GM19397 (cell line): ENCODE measurements at regions not wholly inside any gene's neighbourhood (a gene's known extent, or its start where the extent isn't known, plus 50 kb on each side); places are given as distances from the start of the nearest gene placed in this dataset.

Source experiments
- ATAC-seq: cut with Tn5 transposase; IDR thresholded peaks from one replicate; pipeline ENCODE4 v1.9.1; 2021; ENCODE audit warnings: mild to moderate bottlenecking, moderate library complexity; ENCODE audit not compliant: unreplicated experiment

DNA sequence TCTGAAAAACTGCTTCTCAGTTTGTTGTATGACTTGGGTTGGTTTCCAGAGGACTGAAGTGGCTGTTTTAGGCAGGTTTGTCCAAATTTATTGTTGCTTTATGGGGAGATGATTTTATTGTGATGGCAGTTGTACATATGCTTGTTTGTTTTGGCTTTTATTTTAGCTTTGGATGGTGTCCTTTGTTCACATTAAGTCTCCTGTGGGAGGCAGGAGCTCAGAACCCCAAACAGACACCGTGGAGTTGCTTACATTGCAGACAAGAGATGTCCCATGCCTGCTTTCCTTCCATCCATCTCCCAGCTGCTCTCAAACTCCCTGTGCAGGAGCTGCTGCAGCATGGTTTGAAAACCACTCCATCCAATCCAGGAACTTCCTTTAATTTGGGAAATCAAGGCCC lies 414.7 kb downstream of the LPIN1 start:
- no peak for ATAC-seq

DNA sequence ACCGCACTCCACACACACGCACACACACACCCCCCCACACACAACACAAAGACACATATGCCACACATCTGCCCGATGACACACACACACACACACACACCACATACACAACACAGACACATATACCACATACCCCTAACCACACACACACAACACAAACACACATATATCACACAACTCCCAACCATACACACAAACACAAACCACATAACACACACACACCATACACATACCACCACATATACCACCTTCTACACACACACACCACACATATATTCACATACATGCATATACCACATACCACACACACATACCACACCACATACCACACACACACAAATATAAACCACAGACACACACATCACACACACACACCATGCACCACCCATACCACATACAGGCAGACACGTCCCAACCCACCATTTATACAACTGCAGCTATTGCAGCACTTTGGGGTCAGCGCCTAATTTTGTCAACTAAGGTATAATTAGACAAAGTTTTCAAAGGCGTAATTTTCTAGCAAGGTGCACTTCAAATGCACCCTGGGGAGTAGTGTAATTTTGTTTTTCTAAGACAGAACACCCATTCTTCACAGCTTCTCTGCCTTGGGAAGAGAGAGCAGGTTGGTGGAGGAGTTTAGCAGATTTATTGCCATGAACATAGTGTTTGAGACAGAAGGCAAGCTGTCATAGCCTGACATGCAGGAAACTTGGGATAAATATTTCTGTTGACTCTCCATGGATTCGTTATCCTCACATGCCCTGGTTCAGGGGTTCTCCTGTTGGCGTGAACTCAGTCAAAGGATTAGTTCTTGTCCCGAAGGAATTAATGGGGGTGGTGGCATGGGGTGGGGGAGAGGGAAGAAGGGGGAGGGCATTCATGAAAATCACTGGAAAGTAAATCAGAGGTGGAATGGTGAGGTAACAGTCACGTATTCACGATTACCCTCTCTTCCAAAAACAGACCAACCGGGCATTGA lies 416.1 kb downstream of the LPIN1 start:
- ATAC-seq: no peak

GRCh38 chr2:12163866-12164265 lies 417.4 kb downstream of the LPIN1 start:
- ATAC-seq: no peak

GRCh38 chr2:12164689-12165088 lies 418.3 kb downstream of the LPIN1 start:
- no peak for ATAC-seq

- no peak for ATAC-seq
Observed at GRCh38 chr2:12167525-12168317, 421.3 kb downstream of the LPIN1 start.

DNA sequence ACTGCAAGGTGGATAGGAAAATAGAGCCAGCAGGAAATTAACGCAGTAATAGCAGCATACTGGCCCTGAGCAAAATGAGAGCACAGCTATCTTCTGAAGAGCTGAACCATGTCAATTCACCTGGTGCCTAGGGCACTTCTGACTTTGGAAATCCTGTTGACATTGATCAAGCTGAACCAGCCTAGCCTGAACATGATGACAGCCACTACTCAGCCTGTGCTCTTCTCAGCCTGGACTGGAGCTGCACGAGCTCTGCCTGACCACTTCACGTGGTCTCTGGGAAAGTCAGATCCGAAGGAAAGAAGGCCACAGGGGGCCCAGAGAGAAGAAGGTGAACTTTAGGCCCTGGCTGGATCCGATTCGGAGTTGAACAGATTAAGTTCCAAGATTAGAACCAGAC lies 421.9 kb downstream of the LPIN1 start:
- ATAC-seq: no peak

DNA sequence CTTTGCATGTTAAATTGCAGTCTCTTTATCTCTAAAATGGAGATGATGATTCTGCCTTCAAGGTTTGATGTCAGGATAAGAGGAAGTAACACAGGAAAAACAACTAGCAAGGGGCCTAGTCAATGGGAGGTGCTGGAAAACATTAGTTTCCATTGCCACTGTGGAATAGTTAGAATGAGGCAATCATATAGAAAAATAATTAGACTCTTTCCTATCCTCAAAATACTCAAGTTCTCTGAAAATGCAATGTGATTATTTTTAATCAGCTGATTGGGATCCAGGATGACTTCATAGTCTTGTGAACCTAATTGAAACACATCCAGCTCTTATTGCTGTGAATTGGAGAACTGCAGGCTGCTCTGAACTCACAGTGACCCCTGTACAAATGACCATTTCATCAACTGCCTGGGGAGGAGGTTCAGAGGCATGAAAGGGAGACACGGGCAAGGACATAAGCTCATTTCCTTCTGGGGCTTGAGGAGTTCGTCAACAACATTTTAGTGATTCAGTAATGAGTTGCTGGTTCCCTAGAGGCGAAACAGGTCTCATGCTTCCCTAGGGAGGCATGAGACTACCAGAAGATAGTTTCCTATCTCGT lies 422.5 kb downstream of the LPIN1 start:
- no peak for ATAC-seq

- no peak for ATAC-seq
Observed at GRCh38 chr2:12169721-12170120, 423.3 kb downstream of the LPIN1 start.

- ATAC-seq: no peak
Observed at GRCh38 chr2:12170121-12170520, 423.7 kb downstream of the LPIN1 start.

DNA sequence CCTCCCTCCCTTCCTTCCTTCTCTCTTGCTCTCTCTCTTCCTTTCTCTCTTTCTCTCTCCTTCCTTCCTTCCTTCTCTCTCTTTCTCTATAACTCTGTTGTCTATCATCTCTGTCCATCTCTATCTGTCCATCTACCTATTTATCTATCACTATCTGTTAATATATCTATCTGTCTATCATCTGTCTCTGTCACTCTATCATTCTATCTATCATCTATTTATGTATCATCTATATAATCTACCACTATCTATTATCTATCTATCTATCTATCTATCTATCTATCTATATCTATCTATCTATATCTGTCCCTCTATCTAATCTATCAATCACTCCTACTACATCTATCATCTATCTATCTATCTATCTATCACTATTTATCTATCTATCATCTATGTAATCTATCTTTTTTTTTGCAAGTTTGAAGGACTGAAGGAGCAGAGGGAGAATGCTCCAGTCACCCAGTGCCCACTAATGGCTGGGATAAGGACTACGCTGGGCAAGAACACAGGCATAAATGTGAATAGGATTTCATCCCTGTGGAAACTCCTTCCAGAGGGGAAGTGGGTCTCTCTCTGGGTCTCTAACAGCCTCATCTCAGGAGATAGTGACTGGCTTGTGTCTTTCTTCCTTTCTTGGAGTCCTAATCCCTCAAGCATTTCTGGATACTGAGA lies 427.0 kb downstream of the LPIN1 start:
- ATAC-seq: no peak

GRCh38 chr2:12173943-12174340 lies 427.5 kb downstream of the LPIN1 start:
- ATAC-seq: no peak

DNA sequence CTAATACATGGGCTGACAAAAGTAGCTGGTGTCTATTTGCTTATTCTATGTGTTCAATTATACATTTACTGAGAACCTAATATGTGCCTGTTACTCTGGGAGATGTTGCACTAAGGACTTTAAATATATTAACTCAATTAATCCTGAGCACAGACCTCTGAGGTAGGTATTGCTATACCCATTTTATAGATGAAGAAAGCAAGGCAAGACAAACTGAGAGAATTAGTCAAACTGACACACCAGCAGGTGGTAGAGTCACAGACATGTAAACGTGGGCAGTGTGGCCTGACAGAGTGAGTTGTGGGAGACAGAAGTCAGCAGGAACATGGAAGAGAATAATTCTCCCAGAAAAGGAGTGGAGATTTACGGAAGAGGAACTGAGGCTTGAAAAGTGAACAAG lies 428.9 kb downstream of the LPIN1 start:
- ATAC-seq: no peak

GRCh38 chr2:12176623-12177454 lies 430.4 kb downstream of the LPIN1 start:
- ATAC-seq: peak; percentile 80

- peak; percentile 68 for ATAC-seq
Observed at GRCh38 chr2:12177455-12178288, 431.2 kb downstream of the LPIN1 start.

DNA sequence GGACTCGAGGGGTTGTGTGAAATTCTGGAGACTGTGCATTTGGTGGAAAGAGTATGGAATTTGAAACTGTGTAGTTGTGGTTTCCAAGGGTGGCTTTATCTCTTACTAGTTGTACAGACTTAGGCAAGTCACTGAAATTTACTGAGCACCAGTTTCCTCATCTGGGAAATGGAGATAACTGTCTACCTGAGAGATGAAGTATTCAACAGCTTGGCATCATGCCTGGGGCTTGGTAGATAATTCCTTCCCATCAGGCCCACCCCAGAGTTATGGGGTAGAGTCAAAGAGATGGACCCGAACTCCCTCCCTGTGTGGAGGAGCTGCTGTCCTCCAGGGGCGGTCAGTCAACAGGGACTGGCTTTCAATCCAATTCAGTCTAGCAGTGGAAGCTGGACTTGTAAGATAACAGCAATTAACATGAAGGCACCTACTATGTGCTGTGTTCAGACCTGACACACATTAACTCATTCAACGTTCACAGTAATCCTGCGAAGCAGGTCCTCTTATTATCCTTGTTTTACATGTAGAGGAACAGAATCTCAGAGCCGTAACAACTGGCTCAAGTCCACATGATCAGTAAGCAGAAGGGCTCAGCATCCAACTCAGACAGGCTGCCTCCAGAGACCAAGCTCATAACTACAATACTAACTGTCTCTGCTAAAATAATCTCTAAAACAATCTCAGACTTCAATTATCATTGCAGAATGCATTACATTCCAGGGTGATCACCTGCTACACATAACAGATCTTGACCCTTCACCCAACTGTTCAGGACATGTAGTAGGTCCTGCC lies 432.1 kb downstream of the LPIN1 start:
- ATAC-seq: no peak

- ATAC-seq: no peak
Observed at GRCh38 chr2:12180031-12180430, 433.6 kb downstream of the LPIN1 start.

DNA sequence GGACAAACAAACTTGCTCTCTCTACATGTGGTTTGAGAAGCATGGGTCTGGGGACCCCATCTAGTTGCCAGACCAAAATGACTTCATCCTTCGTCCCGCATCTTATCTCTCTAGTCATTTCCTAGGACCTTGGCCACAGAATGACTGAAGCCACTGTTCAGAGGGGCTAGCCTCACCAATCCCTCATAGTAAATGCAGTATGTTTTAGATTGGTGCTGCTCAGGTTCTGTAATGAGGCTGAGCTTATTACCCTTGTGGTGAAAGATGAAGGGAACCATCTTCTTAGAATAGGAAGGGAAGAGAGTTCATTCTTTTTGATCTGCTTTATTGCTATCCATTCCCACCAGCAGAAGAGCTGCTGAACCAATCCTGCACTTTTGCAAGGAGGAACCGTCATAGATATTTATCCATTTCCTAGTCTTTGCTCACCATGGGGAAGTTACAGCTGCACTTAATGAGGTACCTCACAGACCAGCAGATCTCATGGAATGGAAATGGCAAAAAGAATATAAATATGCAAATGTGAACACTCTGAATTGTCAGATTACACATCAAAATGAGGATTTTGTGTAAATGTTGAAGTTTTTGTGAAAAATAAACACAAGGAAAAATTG lies 436.7 kb downstream of the LPIN1 start:
- ATAC-seq: no peak

DNA sequence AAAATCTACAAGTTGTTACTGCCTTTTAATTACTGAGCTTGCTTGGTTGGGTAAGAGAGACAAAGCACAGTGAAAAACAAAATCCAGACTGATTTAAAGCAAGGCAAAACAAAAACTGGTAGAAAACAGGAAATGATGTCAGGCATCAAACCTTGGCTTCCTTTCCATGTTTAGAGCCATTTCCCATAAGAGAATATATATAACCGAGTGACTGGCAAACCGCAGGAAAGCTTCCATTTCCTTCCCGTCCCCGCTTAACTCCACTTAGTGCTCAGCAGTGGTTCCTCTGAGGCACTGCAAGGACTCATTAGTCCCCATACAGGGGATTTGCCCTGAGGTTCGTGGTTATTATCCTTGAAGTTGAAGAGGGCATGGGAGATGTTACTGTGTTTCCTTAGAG lies 446.3 kb downstream of the LPIN1 start:
- no peak for ATAC-seq
